ENCODE measurements at regions not wholly inside any gene's neighbourhood (a gene's known extent, or its start where the extent isn't known, plus 50 kb on each side); places are given as distances from the start of the nearest gene placed in this dataset.

DNA sequence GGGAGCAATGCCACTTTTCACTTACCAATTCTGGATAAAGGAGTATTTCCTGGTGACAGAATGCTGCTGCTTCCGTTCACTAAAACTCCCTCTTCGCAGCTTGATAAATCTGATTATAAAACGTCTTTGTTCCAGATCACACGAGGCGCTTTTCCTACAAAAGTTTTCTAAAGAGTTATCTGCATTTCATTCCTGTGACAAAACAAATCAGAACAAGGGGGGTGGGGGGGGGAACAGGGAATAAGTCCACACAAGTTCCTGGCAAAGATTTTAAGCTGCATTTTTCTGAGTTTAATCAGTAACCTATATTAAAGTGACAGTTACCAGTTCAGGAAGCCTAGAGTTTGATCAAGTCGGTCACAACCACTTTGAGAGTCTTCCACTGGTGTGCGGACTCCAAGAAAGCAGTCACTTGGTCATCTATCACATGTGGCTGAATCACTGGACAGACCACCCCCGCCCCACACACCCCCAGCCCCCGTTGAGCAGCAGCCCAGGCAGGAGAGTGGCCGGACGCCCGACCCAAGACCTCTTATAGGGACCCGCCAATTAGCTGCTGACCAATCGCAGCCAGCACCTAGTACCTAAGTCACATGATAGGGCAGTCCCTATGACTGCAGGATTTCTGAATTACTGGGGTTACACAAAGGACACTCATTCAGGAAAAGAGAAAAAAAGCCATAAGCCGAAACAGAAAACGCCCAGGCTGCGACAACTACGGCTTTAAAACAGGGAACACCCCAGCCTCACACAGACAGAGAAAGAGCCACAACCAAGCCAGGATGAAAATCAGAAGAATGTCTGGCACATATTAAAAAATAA lies 569.3 kb upstream of the DIPK2B start (continued):
- TF ChIP-seq, protein P1, sequence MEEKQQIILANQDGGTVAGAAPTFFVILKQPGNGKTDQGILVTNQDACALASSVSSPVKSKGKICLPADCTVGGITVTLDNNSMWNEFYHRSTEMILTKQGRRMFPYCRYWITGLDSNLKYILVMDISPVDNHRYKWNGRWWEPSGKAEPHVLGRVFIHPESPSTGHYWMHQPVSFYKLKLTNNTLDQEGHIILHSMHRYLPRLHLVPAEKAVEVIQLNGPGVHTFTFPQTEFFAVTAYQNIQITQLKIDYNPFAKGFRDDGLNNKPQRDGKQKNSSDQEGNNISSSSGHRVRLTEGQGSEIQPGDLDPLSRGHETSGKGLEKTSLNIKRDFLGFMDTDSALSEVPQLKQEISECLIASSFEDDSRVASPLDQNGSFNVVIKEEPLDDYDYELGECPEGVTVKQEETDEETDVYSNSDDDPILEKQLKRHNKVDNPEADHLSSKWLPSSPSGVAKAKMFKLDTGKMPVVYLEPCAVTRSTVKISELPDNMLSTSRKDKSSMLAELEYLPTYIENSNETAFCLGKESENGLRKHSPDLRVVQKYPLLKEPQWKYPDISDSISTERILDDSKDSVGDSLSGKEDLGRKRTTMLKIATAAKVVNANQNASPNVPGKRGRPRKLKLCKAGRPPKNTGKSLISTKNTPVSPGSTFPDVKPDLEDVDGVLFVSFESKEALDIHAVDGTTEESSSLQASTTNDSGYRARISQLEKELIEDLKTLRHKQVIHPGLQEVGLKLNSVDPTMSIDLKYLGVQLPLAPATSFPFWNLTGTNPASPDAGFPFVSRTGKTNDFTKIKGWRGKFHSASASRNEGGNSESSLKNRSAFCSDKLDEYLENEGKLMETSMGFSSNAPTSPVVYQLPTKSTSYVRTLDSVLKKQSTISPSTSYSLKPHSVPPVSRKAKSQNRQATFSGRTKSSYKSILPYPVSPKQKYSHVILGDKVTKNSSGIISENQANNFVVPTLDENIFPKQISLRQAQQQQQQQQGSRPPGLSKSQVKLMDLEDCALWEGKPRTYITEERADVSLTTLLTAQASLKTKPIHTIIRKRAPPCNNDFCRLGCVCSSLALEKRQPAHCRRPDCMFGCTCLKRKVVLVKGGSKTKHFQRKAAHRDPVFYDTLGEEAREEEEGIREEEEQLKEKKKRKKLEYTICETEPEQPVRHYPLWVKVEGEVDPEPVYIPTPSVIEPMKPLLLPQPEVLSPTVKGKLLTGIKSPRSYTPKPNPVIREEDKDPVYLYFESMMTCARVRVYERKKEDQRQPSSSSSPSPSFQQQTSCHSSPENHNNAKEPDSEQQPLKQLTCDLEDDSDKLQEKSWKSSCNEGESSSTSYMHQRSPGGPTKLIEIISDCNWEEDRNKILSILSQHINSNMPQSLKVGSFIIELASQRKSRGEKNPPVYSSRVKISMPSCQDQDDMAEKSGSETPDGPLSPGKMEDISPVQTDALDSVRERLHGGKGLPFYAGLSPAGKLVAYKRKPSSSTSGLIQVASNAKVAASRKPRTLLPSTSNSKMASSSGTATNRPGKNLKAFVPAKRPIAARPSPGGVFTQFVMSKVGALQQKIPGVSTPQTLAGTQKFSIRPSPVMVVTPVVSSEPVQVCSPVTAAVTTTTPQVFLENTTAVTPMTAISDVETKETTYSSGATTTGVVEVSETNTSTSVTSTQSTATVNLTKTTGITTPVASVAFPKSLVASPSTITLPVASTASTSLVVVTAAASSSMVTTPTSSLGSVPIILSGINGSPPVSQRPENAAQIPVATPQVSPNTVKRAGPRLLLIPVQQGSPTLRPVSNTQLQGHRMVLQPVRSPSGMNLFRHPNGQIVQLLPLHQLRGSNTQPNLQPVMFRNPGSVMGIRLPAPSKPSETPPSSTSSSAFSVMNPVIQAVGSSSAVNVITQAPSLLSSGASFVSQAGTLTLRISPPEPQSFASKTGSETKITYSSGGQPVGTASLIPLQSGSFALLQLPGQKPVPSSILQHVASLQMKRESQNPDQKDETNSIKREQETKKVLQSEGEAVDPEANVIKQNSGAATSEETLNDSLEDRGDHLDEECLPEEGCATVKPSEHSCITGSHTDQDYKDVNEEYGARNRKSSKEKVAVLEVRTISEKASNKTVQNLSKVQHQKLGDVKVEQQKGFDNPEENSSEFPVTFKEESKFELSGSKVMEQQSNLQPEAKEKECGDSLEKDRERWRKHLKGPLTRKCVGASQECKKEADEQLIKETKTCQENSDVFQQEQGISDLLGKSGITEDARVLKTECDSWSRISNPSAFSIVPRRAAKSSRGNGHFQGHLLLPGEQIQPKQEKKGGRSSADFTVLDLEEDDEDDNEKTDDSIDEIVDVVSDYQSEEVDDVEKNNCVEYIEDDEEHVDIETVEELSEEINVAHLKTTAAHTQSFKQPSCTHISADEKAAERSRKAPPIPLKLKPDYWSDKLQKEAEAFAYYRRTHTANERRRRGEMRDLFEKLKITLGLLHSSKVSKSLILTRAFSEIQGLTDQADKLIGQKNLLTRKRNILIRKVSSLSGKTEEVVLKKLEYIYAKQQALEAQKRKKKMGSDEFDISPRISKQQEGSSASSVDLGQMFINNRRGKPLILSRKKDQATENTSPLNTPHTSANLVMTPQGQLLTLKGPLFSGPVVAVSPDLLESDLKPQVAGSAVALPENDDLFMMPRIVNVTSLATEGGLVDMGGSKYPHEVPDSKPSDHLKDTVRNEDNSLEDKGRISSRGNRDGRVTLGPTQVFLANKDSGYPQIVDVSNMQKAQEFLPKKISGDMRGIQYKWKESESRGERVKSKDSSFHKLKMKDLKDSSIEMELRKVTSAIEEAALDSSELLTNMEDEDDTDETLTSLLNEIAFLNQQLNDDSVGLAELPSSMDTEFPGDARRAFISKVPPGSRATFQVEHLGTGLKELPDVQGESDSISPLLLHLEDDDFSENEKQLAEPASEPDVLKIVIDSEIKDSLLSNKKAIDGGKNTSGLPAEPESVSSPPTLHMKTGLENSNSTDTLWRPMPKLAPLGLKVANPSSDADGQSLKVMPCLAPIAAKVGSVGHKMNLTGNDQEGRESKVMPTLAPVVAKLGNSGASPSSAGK (IDR thresholded peaks at IDR 0.05), result no peak
- no peak for TF ChIP-seq JUN (IDR thresholded peaks at IDR 0.05; ENCODE audit: borderline replicate concordance, low read depth, low read length)
- no peak for TF ChIP-seq JUN (CRISPR knock-in tag; IDR thresholded peaks at IDR 0.05; ENCODE audit: borderline replicate concordance)
- TF ChIP-seq FOSL1 (tag; conservative IDR thresholded peaks at IDR 0.05), result no peak
- TF ChIP-seq TBP (optimal IDR thresholded peaks at IDR 0.05; ENCODE audit: low read depth, low read length), result peak; percentile 91
- TF ChIP-seq FOXJ3 (CRISPR knock-in tag; IDR thresholded peaks at IDR 0.05), result no peak
- TF ChIP-seq POLR2H (tag; IDR thresholded peaks at IDR 0.05; ENCODE audit: low read depth), result peak; percentile 37; the same call in 1 of the 2 replicates
- TF ChIP-seq TFE3 (CRISPR knock-in tag; IDR thresholded peaks at IDR 0.05), result peak; percentile 37; the same call in 1 of the 2 replicates
- TF ChIP-seq NR1H2 (CRISPR knock-in tag; IDR thresholded peaks at IDR 0.05), result no peak
- TF ChIP-seq NFRKB (IDR thresholded peaks at IDR 0.05; ENCODE audit: low read depth), result no peak
- TF ChIP-seq MTA1 (IDR thresholded peaks at IDR 0.05; ENCODE audit: borderline replicate concordance), result no peak
- TF ChIP-seq RBFOX2 (IDR thresholded peaks at IDR 0.05; ENCODE audit: low read depth, low read length), result peak; percentile 59
- no peak for TF ChIP-seq HNRNPL (IDR thresholded peaks at IDR 0.05; ENCODE audit: low read depth, low read length)
- TF ChIP-seq ZNF282 (CRISPR knock-in tag; IDR thresholded peaks at IDR 0.05), result no peak
- peak; percentile 41; the same call in 1 of the 2 replicates for TF ChIP-seq USF2 (CRISPR knock-in tag; IDR thresholded peaks at IDR 0.05)
